Iris pigment epithelial cell (primary cell): ENCODE measurements at regions not wholly inside any gene's neighbourhood (a gene's known extent, or its start where the extent isn't known, plus 50 kb on each side); places are given as distances from the start of the nearest gene placed in this dataset.
A peak's percentile ranks its signal among the peaks of the same experiment; 100 is the strongest.
"Not testable (repeated sequence)": the region's sequence is repeated elsewhere in the genome, so short reads cannot be mapped to it uniquely, and the experiment has no call there.

Experiments
- DNase-seq: peaks from one replicate; pipeline ENCODE4 v3.0.0-alpha.2; 2011; ENCODE audit warnings: low read depth

DNA sequence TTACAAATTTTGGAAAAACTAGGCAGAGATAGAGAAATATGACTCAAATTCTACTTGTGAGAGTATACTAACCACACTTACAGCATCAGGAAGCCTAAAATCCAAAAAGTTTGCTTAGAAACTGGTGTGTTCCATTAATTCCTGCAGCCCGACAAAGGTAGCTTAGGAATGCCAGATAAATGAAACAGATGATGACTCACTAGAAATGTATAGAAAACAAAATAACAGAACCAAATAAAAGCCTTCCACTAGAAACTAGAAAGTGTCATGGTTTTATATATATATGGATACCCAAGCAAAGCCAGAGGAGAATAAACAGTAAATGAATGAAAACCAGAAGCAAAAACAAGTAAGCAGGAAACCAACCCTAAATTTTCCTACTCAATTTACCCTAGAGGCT, 272.2 kb upstream of the PRDM9 start:
- DNase-seq: no peak

DNA sequence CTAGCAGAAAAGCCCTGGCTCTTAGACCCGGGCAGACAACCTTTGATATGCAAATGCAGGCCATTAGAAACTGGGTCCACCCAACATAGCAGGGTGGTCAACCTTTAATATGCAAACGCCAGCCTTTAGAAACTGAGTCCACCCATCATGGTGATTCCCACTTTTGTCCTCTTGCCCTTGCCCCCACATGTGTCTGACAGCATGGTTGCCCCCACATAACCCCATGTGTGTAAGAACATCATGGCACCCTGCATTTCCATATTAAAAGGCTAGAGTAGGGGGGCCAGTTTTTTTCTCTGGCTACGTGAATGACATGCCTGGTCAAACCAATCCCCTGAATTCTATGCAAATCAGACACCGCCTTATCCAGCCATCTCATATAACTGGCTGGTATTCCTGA, 273.2 kb upstream of the PRDM9 start:
- no peak for DNase-seq

DNA sequence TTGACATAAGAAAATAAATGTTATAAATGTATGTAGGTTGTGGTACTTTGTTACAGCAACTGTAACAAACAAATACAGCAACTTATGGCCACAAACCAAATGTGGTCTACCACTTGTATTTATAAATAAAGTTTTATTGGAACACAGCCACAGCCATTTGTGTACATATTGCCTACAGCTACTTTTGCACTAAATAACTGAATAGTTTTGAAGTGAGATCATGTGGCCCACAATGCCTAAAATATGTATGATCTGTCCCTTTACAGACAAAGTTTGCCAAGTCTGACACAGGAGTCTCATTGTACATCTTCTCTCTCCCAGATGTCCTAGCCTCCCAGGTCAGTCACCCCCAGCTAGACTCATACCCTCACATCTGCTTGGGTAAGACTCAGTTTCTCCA, 283.6 kb upstream of the PRDM9 start:
- peak; percentile 12 for DNase-seq

DNA sequence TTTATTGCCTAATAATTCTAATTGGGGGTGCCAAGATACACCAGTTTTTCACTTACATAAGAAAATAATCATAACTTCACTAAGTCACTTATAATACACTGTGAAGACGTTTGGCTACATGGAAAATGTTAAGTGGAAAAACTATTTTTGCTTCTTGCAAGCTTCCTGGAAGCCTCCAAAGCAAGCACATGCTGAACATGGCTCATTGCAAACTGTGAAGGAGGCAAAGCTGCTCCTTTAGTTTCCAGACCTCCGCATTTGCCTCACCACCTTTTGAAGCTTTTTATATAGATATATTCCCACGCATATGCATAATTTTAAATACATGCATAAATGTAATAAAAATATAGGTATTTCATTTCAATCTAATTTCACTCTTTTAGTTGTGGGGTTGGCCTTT, 285.6 kb upstream of the PRDM9 start:
- DNase-seq: no peak

DNA sequence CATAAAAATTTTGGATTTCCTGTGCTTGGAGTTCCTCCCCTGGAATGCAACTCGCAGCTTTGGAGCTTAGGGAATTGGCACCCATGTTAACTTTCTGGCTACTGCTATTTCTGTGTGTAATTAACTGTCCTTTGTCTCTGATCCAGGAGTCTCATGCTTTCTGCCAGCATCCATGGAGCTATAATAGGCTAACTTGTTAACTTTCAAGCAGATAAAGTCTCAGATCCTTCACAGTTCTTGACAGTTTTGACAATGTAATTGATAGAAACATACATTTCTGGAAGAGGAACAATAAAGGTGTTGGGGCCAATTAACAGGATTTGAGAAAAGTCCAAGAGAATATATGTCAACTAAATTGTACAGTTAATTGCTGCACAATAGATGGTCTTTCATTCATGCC, 290.2 kb upstream of the PRDM9 start:
- no peak for DNase-seq

DNA sequence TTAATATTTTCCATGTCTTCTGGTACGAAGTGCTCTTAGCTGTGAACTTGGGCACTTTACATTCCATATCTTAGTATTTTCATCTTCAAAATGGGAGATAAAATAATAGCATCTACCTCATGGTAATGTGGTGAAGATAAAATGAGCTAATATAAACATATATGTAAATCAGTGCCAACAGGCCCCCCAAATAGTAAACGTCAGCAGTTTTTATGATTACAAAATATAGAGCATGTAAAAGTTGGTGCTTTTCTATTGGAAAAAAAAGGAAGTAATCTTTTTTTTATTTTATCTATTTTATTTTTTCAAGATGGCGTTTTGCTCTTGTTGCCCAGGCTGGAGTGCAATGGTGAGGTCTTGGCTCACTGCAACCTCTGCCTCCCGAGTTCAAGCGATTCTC, 291.1 kb upstream of the PRDM9 start:
- DNase-seq: no peak

DNA sequence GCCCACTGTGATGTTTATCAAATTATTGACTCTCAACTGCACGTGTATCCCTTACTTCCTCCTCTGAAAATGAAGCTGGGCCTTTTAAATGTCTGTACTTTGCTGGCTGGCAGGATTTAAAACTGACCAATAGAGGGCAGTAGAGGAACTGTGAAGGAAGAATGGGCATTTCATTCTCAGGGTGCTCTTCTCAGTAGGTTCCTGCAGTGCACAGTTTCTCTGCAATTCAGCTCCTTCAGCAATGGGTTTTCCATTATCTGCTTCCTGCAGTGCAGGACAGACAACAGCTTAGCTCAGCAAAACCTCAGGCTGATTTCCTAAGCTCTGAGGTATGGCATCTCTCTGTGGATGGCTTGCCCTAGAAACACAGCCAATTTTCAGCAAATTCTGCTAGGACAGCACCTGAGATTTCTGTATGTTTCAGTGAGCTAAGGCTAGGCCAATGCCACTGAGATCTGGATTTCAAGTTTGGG, 298.4 kb upstream of the PRDM9 start:
- DNase-seq: peak; percentile 56

DNA sequence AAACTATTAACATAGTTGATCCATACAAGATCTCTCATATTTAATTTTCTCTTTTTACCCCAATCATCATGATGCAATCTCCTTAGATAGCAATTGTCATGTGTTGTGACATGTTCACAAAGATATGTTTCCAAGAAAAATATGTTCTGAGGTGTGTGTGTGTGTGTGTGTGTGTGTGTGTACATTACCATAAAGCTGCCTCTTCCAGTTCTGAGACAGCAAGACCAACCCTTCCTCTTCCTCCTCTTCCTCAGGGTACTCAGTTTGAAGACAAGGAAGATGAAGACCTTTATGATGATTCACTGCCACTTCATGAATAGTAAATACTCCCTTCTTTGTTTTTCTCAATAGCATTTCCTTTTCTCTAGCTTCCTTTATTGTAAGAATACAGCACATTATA, 303.3 kb upstream of the PRDM9 start:
- DNase-seq: no peak

DNA sequence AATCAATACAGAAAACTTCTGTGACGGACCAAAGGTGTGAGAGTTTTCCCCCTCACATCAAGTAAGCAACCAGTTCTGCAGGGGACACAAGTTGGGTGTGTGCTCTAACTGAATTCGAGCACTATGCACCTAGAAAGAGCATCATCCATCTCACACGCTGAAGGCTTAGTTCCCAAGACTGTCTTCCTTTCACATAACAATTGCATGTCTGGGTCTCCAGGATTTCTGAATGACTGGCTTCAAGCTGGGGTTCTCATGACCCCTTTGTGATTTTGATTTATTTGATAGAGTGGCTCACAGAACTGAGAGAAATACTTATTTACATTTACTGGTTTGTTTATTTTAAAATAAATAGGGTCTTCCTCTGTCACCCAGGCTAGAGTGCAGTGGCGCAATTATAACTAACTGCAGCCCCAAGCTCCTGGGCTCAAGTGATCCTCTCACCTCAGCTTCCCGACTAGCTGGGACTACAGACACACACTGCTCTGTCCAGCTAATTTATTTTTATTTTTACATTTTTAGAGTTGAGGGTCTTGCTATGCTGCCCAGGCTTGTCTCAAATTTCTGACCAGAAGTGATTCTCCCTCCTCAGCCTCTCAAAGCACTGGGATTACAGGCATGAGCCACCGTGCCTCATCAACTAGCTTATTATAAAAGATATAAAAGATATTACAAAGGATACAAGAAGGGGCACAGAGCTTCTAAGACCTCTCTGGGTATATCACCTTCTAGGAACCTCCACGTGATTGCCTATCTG, 316.7 kb upstream of the CDH12 start:
- DNase-seq: no peak

DNA sequence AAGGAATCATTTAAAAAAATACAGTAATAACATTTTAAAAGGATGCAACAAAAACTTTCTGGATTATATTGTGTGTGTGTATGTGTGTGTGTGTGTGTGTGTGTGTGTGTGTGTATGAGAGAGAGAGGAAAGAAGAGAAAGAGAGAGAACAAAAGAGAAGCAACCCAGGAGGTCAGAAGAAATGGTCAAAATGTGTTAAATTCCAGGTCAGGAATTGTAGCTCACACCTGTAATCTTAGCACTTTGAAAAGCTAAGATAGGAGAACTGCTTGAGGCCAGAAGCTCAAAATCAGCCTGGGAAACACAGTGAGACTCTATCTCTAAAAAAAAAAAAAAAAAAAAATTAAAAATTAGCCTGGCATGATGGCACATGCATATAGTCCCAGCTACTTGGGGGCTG, 311.8 kb upstream of the CDH12 start:
- DNase-seq: no peak

DNA sequence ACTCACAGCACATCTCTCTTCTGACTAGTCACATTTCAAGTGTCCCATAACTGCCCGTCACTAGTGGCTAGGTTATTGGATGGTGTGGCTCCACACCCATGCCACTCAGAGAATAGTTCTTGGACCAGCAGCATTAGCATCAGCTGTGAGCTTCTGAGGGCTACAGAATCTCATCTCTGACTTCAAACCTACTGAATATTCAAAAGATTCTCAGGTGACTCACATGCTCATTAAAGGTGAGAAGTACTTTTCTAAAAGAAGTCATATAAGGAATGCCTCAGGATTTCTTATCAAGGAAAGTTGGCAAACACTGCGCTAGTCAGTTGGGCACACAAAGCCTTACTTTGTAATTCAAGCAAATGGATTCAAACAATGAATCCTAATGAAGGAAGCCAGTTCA, 305.0 kb upstream of the CDH12 start:
- DNase-seq: no peak

DNA sequence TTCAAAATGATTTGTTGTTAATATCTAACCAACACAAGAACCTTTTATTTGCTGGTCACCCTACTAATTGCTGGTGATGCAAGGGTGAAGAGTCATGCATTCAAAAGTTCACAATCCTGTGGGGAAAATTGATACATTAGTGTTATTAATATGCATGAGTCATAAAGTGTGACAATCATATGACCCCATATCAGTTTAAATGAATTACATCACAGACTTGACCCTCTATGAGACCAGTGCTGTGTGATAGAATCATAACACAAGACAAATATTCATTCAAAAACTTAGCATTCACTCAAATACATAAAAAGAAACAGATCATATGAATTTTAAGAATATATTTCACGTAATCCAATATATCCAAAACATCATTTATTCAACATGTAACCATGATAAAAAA, 304.6 kb upstream of the CDH12 start:
- DNase-seq: no peak

DNA sequence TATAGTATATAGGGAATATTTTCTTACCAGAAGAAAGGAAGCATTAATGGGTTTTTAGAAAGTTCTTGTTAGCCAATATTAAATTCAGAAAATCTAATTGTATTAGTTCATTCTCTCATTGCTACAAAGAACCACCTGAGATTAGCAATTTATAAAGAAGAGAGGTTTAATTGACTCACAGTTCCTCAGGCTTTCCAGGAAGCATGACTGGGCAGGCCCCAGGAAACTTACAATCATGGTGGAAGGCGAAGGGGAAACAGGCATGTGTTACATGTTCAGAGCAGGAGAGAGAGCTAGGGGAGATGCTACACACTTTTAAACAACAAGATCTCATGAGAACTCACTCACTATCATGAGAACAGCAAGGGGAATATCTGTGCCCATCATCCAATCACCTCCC, 304.0 kb upstream of the CDH12 start:
- no peak for DNase-seq

DNA sequence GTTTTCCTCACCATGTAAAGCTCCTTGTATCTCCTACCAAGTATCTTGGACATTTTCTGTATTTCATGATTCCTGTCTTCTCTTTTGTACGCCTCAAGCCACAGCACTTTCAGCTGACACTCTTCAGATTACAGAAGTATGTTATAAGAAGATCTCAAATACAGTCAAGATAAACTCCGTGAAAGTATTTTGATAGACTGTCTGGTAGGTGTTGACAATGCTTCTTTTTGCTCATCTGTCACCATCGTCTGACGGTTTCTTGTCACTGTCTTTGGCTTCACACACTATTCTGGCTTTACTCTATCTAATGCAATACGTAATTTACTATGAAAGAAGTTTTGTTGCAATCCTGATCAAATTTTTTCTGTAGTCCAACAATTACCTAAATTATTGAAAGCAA, 294.5 kb upstream of the CDH12 start:
- DNase-seq: no peak

DNA sequence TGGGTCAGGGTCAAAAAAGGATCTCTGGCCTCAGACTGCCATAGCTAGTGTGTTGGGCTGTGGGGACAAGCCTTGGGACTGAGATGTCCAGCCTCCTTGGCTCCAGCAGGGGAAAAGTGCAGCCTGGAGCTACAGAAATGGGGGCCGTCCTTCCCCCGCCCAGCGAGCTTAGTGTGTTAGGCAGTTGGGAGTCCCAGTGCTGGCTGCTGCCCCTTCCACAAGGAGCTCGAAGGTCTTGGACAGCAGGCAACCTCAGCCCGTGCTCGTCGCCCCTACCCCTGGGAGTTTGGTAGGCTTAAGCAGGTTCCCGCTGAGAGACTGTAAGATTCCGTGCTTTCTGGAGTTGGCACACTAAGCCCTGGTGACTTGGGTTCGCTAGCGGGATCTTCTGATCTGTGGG, 293.0 kb upstream of the CDH12 start:
- no peak for DNase-seq

DNA sequence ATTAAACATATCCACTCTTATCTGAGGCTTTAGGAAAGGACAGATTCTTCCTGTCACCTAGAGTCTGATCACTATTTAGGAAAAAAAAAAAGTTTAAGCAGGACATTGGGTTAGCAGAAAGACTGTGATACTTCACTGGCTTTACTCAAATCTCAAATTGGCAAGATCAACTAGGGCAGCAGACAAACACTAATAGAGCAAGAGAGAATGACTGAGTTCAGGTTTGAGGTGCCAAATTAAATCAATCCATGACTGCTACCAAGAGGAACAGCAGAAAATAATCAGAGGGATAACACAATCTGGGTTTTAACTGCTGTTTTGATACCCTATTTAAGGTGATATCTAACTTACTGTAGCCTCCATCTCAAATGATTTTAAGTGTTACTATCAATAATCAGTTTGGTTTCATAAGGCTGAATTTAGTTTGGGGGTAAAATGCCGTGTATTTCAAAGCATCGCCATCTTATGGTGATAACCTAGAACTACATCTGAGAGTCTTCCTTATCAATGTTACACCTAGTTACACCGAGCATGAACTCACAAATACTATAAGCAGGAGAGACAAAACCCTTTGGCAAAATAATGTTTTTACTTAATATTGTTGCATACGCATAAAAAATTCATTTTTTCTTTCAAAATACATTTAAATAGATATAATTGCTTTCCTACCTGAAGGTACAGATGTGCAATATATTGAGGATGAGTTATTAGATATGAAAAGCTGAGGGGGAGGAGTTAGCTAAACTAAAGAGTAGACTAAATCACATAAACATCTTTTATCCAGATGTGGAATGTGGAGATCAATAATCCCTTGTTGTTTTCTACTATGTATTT, 286.4 kb upstream of the CDH12 start:
- peak; percentile 35 for DNase-seq

DNA sequence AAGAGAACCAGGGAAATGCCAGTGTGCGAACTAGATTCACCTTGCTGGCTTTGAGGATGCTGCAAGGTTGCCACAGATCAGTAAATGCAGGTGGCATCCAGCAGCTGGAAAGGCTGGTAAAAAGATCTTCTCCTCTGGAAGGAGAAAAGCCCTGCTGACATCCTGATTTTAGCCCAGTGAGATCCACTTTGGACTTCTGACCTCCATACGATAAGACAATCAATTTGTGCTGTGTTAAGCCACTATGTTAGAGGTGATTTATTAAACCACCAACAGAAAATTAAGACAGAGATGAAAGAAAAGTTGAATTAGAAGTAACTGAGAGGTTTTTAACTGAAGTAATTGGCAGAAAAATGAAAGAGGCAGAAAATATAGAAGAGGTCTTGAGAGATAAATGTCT, 283.8 kb upstream of the CDH12 start:
- no peak for DNase-seq

DNA sequence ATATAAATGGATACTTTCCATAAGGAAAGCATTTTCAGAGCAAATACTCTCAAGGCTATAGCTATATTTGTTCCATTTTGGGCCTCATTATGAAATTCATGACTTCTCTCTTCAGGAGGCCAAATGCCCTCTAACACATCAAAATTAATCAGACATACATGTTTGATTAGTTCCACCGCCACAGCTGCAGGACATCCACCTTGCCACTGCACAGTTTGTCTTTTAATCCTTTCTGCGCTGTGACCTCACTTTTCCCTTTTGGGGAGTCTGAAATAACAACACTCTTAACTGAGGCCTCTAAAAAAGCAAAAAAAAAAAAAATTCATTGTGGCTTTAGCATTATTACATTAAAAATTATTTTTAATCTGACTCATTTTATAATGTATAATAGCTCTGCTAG, 279.1 kb upstream of the CDH12 start:
- DNase-seq: no peak

DNA sequence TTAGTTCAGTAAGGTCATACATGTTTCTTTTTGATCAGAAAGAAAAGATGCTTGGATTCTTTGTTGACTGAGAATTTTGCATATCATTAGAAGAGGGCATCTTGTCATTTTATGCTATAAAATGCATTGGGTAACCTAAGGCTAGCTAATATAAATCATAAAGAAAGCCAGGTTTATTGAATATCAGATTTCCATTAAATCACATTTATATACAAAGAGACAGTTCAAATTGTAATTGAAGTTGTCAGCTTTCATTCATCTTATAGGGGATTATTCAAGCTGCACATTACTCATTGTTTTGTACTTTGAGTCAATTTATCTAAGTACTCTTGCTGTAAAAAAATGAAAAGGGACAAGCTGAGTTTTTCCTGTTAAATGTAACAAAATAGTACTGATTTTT, 259.1 kb upstream of the CDH12 start:
- DNase-seq: no peak

DNA sequence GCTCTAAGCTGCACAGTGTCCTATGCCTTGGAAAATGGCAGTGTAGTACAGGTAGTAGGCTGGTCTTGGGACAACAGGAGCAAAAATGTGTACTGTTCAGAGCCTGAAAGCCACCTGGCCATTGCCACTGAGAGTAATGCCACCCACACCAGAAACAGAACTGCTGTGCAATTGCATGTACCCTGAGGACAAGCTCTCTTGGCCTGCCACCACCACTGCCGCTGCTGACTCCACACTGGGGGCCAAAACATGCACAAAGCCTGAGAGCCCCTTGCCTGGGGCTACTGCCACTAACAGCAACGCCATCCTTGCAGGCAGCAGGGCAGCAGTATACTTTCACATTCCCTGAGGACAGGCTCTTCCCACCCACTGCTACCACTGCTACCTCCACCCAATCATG, 251.9 kb upstream of the CDH12 start:
- DNase-seq: no peak

DNA sequence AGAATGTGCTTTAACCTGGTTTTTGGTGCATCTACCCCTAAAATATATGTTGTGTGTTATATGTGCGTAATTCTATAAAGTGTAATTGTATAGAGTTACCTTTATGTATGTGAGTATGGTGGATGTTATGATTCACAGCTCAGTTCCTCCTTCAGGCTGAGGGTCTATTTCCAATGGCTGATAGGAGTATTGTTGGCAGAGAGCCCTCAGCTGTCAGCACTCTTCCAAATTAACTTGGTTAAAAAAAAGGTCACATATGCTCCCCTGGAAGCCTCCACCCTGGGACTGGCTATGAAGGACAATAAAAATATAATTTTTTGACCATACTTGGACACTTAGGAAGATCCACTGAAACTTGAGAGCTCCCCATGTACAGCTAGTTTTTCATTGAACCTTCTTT, 250.4 kb upstream of the CDH12 start:
- no peak for DNase-seq

DNA sequence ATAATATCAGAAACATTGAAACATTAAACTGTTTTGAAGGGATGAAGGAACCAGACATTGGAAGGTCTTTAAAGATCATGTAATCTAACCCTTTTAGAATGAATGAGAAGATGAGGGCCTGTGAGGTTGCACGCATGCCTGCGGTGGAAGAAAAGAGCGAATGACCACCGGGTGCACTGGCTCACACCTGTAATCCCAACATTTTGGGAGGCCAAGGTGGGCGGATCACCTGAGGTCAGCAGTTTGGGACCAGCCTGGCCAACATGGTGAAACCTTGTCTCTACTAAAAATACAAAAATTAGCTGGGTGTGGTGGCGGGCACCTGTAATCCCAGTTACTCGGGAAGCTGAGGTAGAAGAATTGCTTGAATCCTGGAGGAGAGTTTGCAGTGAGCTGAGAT, 242.3 kb upstream of the CDH12 start:
- not testable (repeated sequence) for DNase-seq

DNA sequence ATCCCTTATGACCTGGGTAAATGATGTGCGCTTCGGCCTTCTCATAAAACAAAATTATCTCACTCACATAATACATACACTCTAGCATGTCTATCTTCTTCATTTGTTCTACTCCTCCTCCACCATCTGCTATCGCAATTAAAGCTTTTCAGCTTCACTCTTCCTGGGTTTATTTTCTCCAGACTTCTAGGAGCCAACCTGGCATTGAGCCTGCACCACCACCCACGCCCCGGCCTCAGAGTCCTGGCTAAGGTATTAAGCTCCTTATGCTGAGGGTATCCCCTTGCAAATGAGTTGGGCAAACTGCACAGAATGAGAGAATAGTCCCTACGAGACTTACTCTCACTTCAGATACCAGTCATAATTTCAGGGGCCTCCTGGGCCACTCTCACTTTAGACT, 236.1 kb upstream of the CDH12 start:
- no peak for DNase-seq

DNA sequence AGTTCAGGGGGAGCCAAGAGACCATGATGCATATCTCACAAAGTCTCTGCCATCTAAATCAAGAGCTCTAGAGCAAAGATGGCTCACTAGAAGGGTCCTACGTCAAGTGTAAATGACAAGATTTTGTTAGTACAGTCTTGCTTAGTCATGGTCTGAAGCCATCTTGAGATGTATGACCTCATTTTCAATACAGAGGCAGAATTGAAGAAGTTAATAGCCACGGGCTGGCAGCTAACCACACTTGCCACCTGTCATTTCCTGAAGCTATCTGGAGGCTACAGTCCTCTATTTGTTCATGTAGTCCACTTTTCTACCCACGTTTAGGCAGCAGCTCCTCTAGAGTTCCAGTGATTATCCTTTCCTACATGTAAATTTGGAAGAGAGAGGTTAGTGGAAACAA, 231.7 kb upstream of the CDH12 start:
- no peak for DNase-seq
